Stimulated activated naive CD4-positive, alpha-beta T cell (primary cell): ENCODE measurements at regions not wholly inside any gene's neighbourhood (a gene's known extent, or its start where the extent isn't known, plus 50 kb on each side); places are given as distances from the start of the nearest gene placed in this dataset.
"Not testable (repeated sequence)": the region's sequence is repeated elsewhere in the genome, so short reads cannot be mapped to it uniquely, and the experiment has no call there.

ENCODE experiments used
- DNase-seq, 6 experiments: peaks; one replicate each; lab custom pipeline; 2025; lab: John Stamatoyannopoulos, UW

DNA sequence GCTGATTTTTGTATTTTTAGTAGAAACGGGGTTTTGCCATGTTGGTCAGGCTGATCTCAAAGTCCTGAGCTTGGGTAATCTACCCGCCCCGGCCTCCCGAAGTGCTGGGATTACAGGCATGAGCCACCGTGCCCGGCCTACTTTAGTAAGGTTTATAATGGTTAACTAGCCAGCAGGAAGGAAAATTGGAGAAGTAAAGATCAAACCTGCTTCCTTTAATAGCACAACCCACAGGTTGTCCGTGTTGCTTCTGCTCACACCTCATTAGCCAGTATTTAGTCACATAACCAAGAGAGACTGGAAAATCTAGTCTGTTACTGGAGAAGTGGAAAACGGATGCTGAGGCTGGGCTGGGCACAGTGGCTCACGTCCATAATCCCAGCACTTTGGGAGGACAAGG is 51.9 kb upstream of the TBL1XR1 start:
- no peak for DNase-seq

DNA sequence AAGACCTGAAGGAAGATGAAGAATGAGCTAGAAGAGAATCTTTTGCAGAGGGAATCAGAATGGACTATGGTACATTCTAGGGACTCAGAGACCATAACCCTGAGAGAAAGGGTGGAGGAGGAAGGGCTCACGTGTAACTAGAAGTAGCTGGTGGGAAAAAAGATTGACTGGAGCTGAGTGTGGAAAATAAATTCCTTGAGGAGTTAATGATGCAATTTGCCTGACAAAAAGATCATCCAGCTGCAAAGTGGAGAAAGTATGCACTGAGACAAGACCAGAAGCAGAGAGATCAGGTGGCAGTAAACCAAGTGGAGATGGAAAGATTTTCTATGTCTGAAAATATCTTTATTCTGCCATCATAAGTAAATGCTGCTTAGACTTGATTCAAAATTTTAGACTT is 52.9 kb upstream of the TBL1XR1 start:
- no peak for DNase-seq

DNA sequence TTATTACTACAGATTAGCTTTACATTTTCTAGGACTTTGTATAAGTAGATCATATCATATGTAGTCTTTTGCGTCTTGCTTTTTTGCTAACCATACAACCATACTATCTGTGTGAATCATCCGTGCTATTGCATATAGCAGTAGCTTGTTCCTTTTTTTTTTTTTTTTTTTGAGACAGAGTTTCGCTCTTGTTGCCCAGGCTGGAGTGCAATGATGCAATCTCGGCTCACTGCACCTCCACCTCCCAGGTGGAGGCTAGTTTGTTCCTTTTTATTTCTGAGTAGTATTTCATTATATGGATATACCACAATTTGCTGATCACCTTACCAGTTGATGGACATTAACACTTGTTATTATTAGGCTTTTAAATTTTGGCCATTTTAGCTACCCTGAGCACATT is 54.5 kb upstream of the TBL1XR1 start:
- no peak for DNase-seq

DNA sequence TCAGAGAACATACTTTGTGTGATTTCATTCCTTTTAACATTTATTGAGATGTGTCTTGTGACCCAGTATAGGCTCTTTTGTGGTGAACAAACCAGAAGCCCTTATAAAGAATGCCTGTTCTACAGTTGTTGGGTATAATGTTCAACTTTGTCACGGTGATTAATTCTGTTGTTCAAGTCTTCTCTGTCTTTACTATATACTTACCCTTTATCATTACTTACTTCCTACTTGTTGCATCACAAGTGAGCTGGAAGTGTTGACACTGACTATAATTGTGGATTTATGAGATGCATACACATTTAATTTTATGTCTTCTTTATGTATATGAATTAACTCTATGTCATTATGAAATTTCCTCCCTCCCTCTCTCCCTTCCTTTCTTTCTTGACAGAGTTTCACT is 59.7 kb upstream of the TBL1XR1 start:
- DNase-seq = no peak

DNA sequence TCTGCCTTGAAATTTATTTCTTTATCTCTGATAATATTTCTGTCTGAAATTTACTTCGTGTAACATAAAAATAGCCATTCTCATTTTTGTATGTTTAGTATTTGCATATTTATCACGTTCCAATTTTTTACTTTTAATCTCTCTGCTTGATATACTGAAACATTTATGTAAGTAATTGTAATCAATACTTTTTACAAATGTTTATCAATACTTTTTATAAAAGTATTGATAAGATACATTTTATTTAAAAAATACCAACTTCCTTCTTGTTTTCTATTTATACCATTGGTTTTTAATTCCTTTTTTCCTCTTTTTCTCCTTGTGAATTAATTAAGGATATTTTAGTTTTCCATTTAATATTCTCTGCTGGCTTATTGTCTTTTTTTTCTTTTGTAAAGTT is 60.3 kb upstream of the TBL1XR1 start:
- DNase-seq = no peak

DNA sequence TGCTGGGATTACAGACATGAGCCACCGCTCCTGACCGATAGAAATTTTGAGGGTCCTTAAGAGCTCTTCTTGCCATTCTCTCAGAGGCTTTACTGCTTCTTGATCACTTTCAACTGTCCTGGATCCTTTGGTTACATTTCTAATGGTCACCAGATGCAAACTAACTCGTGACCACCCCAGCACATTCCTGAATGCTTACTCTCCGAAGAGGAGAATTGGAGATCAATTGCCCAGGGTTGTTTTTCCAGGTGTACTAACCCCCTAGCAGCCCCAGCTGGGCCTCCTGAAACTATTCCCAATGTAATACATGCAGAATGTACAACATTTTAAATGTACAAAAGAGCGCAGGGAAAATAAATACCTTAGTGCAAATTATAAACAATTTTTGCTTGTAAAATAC is 65.1 kb upstream of the TBL1XR1 start:
- no peak for DNase-seq

GRCh38 chr3:177263615-177264368 is 66.5 kb upstream of the TBL1XR1 start:
- no peak for DNase-seq

- DNase-seq = not testable (repeated sequence)
These were observed 74.7 kb upstream of the TBL1XR1 start for GRCh38 chr3:177271811-177272501.

GRCh38 chr3:177278016-177278415 is 80.7 kb upstream of the TBL1XR1 start:
- DNase-seq = no peak

- DNase-seq = no peak
These were observed 82.0 kb upstream of the TBL1XR1 start for GRCh38 chr3:177279118-177279815.

DNA sequence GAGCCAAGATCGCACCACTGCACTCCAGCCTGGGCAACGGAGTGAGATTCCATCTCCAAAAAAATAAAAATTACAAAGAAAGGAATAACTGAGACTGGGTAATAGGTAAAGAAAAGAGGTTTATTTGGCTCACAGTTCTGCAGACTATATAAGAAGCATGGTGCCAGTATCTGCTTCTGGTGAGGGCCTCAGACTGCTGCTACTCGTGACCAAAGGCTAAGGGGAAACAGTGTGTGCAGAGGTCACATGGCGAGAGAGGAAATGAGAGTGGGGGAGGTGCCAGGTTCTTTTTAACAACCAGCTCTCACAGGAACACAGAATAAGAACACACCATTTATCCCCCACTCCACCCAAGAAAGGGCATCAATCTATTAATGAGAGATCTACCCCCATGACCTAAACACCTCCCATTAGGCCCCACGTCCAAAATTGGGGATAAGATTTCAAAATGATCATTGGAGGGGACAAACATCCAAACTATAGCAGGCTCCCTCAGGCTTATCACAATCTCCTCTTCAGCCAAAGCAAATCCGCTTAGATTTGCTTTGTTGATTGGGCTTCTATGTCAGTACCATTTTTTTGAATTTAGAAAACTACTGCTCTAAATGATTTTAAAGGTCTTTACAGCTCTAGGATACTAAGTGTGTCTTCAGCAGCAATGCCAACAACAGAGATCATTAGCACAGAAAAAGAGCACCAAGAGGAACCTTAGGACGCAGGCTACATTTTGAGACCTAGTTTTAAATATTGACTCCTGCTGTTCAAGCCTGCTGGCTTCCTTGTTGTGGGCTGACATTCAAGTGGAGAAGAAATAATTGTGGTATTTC is 84.2 kb upstream of the TBL1XR1 start:
- DNase-seq = no peak

- DNase-seq = no peak
These were observed 84.9 kb upstream of the TBL1XR1 start for GRCh38 chr3:177282119-177282655.

- DNase-seq = no peak
These were observed 86.7 kb upstream of the TBL1XR1 start for GRCh38 chr3:177283983-177284382.

DNA sequence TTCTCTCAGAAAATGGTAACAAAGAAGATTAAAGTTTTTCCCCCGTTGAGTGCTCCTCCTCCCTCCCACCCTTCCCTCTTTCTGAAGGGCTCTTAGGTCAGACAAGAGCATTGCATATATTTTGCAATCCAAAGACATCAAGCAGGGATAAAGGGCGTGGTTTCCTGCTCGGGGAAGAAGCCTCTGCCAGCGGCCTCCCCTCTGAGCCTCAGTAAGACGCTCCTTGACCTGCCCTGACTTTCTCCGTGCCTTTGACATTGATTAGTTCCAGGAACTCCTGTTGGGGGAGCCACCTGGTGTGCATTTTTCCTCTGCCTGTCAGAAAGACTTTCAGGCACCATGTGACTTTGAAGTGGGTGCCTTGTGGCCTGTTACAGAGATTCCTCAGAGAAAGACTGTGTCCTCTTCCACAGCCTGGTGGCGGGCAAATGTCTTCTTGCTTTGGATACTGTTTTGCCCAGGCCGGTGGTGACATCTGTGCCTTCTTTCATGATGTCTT is 87.2 kb upstream of the TBL1XR1 start:
- DNase-seq = peak in 2 of 6 experiments; percentile 3 to 8

- no peak for DNase-seq
These were observed 88.8 kb upstream of the TBL1XR1 start for GRCh38 chr3:177286034-177286433.

- DNase-seq = no peak
These were observed 89.9 kb upstream of the TBL1XR1 start for GRCh38 chr3:177287231-177287630.

DNA sequence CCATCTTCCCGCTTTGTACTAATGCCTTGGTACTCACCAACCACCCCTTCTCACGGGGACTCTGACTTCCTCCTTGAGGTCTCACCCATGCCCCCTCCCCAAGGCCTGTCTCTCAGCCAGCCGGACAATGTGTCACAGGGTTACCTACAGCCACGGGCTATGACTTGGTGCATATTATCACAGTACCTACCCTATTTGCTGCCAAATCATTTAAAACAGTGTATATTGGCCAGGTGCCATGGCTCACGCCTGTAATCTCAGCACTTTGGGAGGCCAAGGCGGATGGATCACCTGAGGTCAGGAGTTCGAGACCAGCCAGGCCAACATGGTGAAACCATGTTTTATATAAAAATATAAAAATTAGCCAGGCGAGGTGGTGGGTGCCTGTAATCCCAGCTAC is 93.4 kb upstream of the TBL1XR1 start:
- DNase-seq = no peak

GRCh38 chr3:177294221-177294620 is 96.9 kb upstream of the TBL1XR1 start:
- DNase-seq = no peak

DNA sequence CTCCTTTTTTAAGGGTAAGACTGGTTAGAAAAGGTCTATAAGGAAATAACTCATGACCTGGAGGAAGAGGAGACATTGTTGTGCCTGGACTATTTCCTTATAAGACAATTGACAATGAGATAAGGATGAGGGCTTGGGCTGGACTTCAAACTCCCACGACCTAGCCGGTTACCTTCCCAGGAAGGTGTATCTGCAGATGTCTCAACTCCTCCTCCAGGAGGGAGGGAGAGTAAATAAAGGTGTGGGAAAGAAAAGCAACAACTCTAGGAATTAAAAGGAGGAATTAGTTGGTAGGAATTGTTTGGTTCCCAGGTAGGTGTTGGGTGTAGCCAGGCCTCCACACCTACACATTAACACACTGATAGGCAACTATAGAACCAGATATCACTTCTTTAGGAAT is 97.8 kb upstream of the TBL1XR1 start:
- no peak for DNase-seq

DNA sequence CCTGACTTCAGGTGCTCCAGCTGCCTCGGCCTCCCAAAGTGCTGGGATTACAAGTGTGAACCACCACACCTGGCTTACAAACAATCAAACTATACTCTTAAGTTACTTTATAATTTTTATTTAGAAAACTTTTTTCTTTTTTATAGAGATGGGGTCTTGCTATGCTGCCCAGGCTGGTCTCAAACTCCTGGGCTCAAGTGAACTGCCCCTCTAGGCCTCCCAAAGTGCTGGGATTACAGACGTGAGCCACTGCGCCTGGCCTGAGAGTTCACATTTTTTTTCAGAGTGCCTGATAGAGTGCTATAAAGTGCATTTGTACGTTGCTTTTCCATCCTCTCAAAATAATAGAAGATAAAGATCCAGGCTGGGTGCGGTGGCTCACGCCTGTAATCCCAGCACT is 102.0 kb upstream of the TBL1XR1 start:
- no peak for DNase-seq

DNA sequence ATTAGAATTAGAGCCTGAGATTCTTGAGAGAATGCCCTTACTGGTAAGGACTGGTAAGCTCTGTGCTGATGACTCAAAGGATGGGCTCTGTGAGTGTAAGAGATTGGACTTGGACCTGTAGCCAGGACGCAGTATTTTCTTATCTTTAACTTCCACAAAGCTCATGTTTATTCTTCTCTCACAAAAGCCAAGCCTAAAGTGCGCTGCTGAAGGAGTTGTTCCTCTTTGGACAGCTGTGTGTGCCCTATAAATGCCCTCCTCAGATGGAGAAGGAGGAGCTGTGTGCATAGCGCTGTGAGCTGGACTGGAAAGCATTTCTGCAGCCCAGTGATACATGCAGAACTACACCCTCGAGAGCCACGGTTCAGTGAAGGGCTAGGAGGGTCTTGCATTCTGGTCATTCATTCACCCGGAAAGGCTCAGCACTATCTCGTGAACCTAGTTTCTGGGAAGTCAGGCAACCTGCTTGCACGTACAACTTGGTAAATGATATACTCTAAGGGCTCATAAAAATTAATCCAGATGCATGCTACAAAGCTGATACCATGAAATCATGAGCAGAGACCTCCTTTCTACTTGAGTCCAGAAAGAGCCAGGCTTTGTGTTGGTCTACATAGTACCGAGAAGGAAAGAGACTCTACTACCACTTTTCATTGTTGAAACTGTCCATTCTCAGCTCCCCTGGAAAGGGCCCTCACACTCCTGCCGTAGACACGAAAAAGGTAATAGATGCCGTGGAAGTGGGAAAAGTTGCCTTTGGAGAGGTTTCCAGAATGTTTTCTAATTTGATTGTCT is 103.0 kb upstream of the TBL1XR1 start:
- DNase-seq = no peak
